ENCODE measurements at regions not wholly inside any gene's neighbourhood (a gene's known extent, or its start where the extent isn't known, plus 50 kb on each side); places are given as distances from the start of the nearest gene placed in this dataset.
"Not testable (repeated sequence)": the region's sequence is repeated elsewhere in the genome, so short reads cannot be mapped to it uniquely, and the experiment has no call there.

DNA sequence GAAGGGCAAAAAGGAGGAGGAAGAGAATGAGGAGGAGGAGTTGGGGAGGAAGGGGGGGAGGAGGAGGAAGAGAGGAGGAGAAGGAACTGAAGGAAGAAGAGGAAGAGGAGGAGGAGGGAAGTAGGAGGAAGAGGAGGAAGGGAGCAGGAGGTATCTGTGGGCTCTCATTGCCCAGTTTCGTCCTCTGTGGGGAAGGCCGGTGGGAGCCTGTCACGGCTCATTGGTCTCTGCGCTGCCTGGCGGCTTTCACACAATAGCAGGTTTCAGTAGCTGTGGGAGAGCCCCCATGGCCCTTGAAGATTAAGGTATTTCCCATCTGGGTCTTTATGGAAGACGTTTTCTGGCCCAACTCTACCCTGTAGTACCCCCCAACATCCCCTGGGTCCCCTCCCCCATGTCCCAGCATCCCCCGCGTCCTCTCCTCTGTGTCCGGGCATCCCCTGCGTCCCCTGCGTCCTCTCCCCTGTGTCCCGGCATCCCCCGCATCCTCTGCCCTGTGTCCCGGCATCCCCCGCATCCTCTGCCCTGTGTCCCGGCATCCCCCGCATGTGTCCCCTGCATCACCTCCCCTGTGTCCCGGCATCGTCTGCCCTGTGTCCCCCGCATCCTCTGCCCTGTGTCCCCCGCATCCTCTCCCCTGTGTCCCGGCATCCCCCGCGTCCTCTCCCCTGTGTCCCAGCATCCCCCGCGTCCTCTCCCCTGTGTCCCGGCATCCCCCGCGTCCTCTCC is 278.2 kb upstream of the SFSWAP start:
- TF ChIP-seq, protein P1, sequence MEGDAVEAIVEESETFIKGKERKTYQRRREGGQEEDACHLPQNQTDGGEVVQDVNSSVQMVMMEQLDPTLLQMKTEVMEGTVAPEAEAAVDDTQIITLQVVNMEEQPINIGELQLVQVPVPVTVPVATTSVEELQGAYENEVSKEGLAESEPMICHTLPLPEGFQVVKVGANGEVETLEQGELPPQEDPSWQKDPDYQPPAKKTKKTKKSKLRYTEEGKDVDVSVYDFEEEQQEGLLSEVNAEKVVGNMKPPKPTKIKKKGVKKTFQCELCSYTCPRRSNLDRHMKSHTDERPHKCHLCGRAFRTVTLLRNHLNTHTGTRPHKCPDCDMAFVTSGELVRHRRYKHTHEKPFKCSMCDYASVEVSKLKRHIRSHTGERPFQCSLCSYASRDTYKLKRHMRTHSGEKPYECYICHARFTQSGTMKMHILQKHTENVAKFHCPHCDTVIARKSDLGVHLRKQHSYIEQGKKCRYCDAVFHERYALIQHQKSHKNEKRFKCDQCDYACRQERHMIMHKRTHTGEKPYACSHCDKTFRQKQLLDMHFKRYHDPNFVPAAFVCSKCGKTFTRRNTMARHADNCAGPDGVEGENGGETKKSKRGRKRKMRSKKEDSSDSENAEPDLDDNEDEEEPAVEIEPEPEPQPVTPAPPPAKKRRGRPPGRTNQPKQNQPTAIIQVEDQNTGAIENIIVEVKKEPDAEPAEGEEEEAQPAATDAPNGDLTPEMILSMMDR (IDR thresholded peaks at IDR 0.05; ENCODE audit: extremely low read depth, missing control alignments): no peak
- peak; percentile 75 for DNase-seq (ENCODE audit: low spot score)

DNA sequence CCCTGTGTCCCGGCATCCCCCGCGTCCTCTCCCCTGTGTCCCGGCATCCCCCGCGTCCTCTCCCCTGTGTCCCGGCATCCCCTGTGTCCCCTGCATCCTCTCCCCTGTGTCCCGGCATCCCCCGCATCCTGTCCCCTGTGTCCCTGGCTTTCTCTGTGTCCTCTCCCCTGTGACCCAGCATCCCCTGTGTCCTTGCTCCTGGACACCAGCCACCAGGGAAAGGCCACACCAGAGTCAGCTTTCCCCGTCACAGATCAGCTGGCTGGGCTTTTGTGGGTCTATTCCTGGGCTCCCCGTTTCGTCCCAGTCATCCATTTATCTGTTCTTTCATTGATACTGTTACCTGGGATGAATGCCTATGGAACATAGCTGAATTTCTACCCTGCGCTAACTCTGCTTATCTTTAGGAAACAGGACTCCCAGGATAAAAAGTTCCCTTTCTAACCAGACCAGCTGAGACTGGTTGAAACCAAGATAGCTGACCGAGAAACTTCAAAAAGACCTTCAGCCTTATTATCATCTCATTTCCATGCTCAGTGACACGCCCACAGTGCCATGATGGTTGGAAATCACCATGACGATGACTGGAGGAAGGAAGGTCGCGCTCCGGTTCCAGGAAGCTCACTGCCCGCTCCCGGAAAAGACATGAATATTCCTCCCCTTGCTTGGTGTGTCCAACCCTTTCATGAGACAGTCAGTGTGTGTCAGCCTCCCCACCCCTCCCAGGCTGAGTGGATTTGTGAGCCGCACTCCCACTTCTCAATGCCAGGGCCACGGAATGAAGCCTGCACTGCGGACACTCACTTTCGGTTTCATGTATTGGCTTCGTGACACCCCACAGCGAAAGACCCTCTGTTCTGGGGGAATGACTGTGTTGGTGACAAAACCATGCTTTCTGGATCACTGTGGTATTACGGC is 276.4 kb upstream of the SFSWAP start:
- DNase-seq (ENCODE audit: low spot score): no peak
- TF ChIP-seq, protein P1 (IDR thresholded peaks at IDR 0.05; ENCODE audit: extremely low read depth, missing control alignments): no peak

DNA sequence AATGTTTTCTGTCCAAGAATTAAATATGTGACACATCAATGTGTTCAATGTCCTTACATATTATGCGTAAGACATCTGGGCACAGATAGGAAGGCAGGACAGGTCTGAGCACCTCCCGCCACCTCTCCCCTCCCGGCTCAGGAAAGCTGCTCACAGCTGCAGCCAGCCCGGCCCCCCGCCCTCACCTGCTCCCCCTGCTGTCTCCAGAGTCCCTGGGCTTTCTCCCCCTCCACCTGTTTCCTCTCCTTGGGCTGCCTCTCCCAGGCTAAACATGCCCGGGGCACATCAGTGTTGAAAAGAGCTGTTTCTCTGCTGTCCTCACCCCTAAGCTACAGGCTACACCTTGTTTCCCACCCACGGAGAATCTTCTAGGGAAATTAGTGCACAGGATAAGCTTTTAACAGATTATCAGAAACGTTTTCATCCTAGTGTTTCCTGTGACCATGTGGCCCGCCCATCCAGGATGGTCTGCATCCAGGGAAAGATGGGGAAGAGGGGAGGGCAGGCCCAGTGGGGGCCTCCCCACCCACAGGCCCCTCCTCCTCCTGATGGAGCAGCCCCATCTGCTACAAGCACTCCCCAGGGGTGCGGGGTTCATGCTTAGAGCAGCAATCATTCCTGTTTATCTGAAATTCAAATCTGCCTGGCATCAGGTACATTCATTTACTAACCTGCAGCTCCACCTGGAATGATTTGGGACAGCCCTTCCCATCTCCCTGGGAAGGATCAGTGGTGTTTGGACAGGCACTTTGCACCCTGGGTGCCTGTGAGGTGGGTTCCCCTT is 273.8 kb upstream of the SFSWAP start:
- TF ChIP-seq, protein P1 (IDR thresholded peaks at IDR 0.05; ENCODE audit: extremely low read depth, missing control alignments): no peak
- DNase-seq (ENCODE audit: low spot score): no peak

DNA sequence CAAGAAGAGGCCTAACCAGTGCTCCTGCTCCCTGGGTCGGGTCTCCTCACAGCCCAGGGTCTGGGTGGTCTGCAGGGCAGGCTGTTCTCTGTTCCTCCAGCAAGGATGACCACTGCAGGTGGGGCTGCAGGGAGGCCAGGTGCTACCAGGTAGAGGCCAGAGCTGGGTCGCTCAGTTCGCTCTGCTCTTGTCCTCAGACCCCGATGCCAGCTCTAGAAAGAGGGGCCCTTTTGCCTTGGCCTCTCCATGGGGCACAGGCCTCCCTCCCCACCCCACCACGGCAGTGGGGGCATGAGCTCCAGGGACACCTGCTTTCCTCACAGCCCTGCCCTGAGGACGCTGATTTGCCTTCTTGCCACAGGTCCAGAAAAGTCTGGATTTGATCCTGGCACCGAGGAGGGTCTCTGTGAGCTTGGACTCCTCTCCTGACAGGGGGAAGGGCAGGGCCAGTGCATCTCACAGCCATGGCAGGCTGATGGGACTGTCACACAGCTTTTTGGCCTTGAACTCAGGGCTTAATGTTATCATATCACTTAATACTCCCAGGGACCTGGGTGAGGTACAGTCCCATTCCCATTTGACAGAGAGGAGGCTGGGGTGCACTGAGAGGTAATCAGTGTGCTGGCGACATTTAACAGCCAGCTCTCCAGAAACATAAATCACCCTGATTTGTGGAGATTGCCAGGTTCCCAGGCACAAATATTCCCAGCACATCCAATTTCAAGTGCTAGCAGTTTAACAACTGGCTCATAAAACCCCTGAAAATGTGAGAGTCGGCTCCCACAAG is 273.0 kb upstream of the SFSWAP start:
- DNase-seq (ENCODE audit: low spot score): no peak
- TF ChIP-seq, protein P1 (IDR thresholded peaks at IDR 0.05; ENCODE audit: extremely low read depth, missing control alignments): no peak

DNA sequence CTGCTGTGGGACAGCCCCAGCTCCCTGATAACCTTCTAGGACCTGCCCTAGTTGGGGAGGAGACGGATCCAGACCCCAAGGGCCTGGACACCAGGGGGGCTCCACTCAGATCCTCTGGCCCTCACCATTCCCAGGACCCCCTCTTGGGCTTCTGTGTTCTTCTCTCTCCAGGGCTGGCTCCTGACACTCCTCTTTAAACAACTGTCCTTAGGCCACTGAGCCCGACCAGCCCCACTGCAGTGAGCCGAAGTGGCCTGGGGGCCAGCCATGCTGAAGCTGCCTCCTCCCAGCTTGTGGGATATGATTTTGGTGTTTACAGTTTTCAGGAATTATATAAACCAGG is 272.4 kb upstream of the SFSWAP start:
- not testable (repeated sequence) for DNase-seq (ENCODE audit: low spot score)

DNA sequence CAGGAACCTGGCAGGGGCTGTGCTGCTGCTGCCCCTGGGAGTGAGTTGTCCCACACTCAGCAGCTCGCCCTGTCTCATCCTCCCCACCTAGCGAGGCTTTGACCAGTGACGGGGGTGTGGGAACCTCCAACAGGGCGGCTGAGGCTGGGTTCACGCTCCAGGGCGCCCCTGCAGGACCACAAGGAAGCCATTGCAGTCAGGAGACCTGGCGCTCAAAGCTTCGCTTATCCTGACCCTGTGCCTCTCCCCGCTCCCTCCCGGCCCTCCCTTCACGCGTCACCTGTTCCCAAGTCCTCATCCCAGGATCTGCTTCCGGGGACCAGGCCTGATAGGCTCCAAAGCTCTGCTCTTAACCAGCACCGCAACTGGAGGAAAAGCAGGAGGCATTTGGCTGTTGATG is 272.0 kb upstream of the SFSWAP start:
- TF ChIP-seq, protein P1 (IDR thresholded peaks at IDR 0.05; ENCODE audit: extremely low read depth, missing control alignments): no peak

DNA sequence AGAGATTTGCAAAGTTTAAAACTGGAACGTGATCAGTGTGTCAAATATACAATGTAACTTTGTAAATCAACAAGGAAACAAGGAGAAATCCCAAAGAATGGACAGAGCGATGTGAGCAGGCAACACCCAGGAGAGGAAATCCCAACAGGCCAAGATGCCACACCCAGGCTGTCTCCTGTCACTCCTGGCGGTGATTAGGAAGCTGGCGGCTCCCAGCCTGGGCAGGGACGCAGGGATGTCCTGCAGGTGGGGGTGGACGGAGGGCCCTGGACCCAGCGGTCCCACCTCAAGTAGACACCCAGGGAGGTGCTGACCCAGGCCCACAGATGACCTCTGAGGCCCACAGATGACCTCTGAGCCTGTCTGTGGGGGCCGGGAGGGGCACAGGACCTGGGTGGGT is 271.1 kb upstream of the SFSWAP start:
- DNase-seq (ENCODE audit: low spot score): not testable (repeated sequence)

More for the DNA sequence above, 272.0 kb upstream of the SFSWAP start:
- no peak for DNase-seq (ENCODE audit: low spot score)

DNA sequence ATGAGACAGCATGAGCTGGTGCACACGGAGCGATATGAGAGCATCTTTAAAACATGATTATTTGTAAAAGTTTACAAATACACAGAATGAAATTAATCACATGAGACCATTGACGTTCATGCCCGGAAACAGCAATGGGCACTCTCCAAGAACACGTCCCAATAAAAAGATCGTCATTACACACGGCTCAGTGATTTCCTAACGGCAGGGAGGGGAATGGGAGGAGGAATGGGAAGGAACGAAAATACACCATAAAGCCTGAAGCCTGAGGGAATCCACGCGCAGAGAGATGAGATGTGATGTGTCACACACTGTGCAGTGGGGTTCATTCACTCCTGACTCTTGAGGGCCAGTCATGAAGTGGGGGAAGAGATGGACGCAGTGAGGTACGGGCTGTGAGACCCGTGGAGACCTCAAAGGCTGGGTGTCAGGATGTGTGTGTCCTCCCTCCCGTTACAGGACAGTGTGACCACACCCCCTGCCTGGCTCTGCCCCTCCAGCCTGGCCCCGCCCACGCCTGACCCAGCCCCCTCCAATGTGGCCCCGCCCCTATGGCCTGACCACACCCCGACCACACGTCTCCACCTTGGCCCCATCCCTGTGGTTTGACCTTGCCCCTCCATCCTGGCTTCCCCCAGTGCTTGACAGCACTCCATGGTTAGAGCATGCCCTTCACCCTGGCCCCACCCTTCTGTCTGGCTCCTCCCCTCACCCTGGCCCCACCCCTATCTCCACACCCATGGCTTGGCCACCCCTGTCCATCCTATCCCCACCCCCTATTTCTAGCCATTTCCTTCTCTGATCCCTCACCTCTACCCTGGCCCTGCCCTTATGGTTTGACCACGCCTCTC is 270.5 kb upstream of the SFSWAP start:
- not testable (repeated sequence) for DNase-seq (ENCODE audit: low spot score)

All from GM20000 (cell line).